Astrocyte (in vitro differentiated cells and primary cell): ENCODE measurements at regions not wholly inside any gene's neighbourhood (a gene's known extent, or its start where the extent isn't known, plus 50 kb on each side); places are given as distances from the start of the nearest gene placed in this dataset.

Experiments used
- DNase-seq: peaks from one replicate; pipeline ENCODE4 v3.0.0-alpha.2; 2010; ENCODE audit warnings: low read depth
- FAIRE-seq: peaks from 2 replicates; lab custom pipeline; 2011; peaks lifted over from hg19 to GRCh38; lab: Jason Lieb, UNC
- H2AFZ ChIP-seq: 2 replicates; pipeline ENCODE4 v1.6.0; 2012; ENCODE audit warnings: low read depth, low read length, inconsistent platforms
- H3K27ac ChIP-seq: 2 replicates; pipeline ENCODE4 v1.5.1; 2011; ENCODE audit warnings: low read depth, low read length, inconsistent platforms
- H3K27me3 ChIP-seq: 2 replicates; pipeline ENCODE4 v1.6.0; 2011; ENCODE audit warnings: low read length, inconsistent platforms; ENCODE audit not compliant: insufficient read depth
- H3K36me3 ChIP-seq: 2 replicates; pipeline ENCODE4 v1.5.1; 2011; ENCODE audit warnings: low read length, inconsistent platforms; ENCODE audit not compliant: insufficient read depth
- H3K4me1 ChIP-seq: 2 replicates; pipeline ENCODE4 v1.5.1; 2011; ENCODE audit warnings: low read length, inconsistent platforms; ENCODE audit not compliant: insufficient read depth
- H3K4me2 ChIP-seq: 2 replicates; pipeline ENCODE4 v1.6.0; 2012; ENCODE audit warnings: low read length, inconsistent platforms
- H3K4me3 ChIP-seq: 2 replicates; pipeline ENCODE4 v1.5.1; 2011; ENCODE audit warnings: low read depth, mild to moderate bottlenecking, low read length, inconsistent platforms; ENCODE audit not compliant: insufficient read depth
- H3K79me2 ChIP-seq: 2 replicates; pipeline ENCODE4 v1.6.0; 2012; ENCODE audit warnings: mild to moderate bottlenecking, low read length, inconsistent platforms; ENCODE audit not compliant: insufficient read depth
- H3K9ac ChIP-seq: 2 replicates; pipeline ENCODE4 v1.6.0; 2012; ENCODE audit warnings: mild to moderate bottlenecking, low read length, inconsistent platforms
- H3K9me3 ChIP-seq: 2 replicates; pipeline ENCODE4 v1.5.1; 2012; ENCODE audit warnings: low read depth, mild to moderate bottlenecking, low read length, inconsistent platforms; ENCODE audit not compliant: insufficient read depth
- H4K20me1 ChIP-seq: 2 replicates; pipeline ENCODE4 v1.6.0; 2012; ENCODE audit warnings: low read length, inconsistent platforms; ENCODE audit not compliant: insufficient read depth
- H3K27ac Mint-ChIP-seq: one replicate; pipeline ENCODE4 v1.8.0; 2021; ENCODE audit warnings: mild to moderate bottlenecking, mixed read lengths; ENCODE audit not compliant: unreplicated experiment
- H3K27me3 Mint-ChIP-seq: one replicate; pipeline ENCODE4 v1.8.0; 2021; ENCODE audit warnings: low read depth, mixed read lengths; ENCODE audit not compliant: unreplicated experiment
- H3K36me3 Mint-ChIP-seq: one replicate; pipeline ENCODE4 v1.8.0; 2021; ENCODE audit warnings: low read depth, mixed read lengths; ENCODE audit not compliant: unreplicated experiment
- H3K4me1 Mint-ChIP-seq: one replicate; pipeline ENCODE4 v1.8.0; 2021; ENCODE audit warnings: low read depth, mixed read lengths; ENCODE audit not compliant: unreplicated experiment
- H3K4me3 Mint-ChIP-seq: one replicate; pipeline ENCODE4 v1.8.0; 2021; ENCODE audit warnings: mild to moderate bottlenecking, moderate library complexity, mixed read lengths; ENCODE audit not compliant: unreplicated experiment
- H3K9me3 Mint-ChIP-seq: one replicate; pipeline ENCODE4 v1.8.0; 2021; ENCODE audit warnings: mild to moderate bottlenecking, mixed read lengths; ENCODE audit not compliant: unreplicated experiment
- CTCF ChIP-seq: IDR thresholded peaks from 2 replicates; pipeline ENCODE4 v1.5.1; 2011; ENCODE audit warnings: low read depth, mild to moderate bottlenecking, inconsistent platforms, low read length, moderate library complexity; ENCODE audit not compliant: insufficient read depth
- EZH2 ChIP-seq: IDR thresholded peaks from 2 replicates; pipeline ENCODE4 v1.6.1; 2012; ENCODE audit warnings: mild to moderate bottlenecking, low read length, inconsistent platforms; ENCODE audit not compliant: insufficient read depth

GRCh38 chr2:52697690-52698089 is 1069.9 kb upstream of the CHAC2 start:
- no peaks in the 10 kb centered on the region for H3K4me1 ChIP-seq
- Mint-ChIP-seq H3K4me3 (no peak overlapping the region), H3K36me3 (no peaks in the 10 kb centered on the region), H3K4me1 (no peaks in the 10 kb centered on the region), H3K27ac (no peak overlapping the region), H3K9me3 (no peaks in the 10 kb centered on the region), H3K27me3 (no peaks in the 10 kb centered on the region)
- no peak overlapping the region for H3K4me3 ChIP-seq
- H3K27me3 ChIP-seq, result no peaks in the 10 kb centered on the region
- DNase-seq (no peak), FAIRE-seq (no peak)
- TF ChIP-seq CTCF (no peak), EZH2 (no peak)
- no peaks in the 10 kb centered on the region for H3K9me3 ChIP-seq
- no peak overlapping the region for H3K9ac ChIP-seq
- no peaks in the 10 kb centered on the region for H4K20me1 ChIP-seq
- H2AFZ ChIP-seq, result no peak overlapping the region
- H3K79me2 ChIP-seq, result no peaks in the 10 kb centered on the region
- no peak overlapping the region for H3K4me2 ChIP-seq
- no peaks in the 10 kb centered on the region for H3K36me3 ChIP-seq
- H3K27ac ChIP-seq, result no peak overlapping the region

GRCh38 chr2:52695731-52696130 is 1071.9 kb upstream of the CHAC2 start:
- TF ChIP-seq CTCF (no peak), EZH2 (no peak)
- DNase-seq, result peak; percentile 60
- H3K9me3 Mint-ChIP-seq, result no peaks in the 10 kb centered on the region
- H3K4me3 Mint-ChIP-seq, result no peak overlapping the region
- H3K4me3 ChIP-seq, result no peak overlapping the region
- H4K20me1 ChIP-seq, result no peaks in the 10 kb centered on the region
- no peaks in the 10 kb centered on the region for H3K27me3 Mint-ChIP-seq
- FAIRE-seq, result no peak
- H3K79me2 ChIP-seq, result no peaks in the 10 kb centered on the region
- H3K4me1 Mint-ChIP-seq, result no peaks in the 10 kb centered on the region
- H3K36me3 Mint-ChIP-seq, result no peaks in the 10 kb centered on the region
- no peaks in the 10 kb centered on the region for H3K9me3 ChIP-seq
- H3K27ac Mint-ChIP-seq, result no peak overlapping the region
- H3K36me3 ChIP-seq, result no peaks in the 10 kb centered on the region
- no peak overlapping the region for H3K9ac ChIP-seq
- no peaks in the 10 kb centered on the region for H3K27me3 ChIP-seq
- no peak overlapping the region for H3K27ac ChIP-seq
- no peak overlapping the region for H3K4me2 ChIP-seq
- no peaks in the 10 kb centered on the region for H3K4me1 ChIP-seq
- no peak overlapping the region for H2AFZ ChIP-seq

GRCh38 chr2:52686935-52687334 is 1080.7 kb upstream of the CHAC2 start:
- no peaks in the 10 kb centered on the region for H3K36me3 ChIP-seq
- H3K9me3 ChIP-seq, result no peaks in the 10 kb centered on the region
- no peaks in the 10 kb centered on the region for H3K79me2 ChIP-seq
- TF ChIP-seq CTCF (no peak), EZH2 (no peak)
- H3K4me1 ChIP-seq, result no peaks in the 10 kb centered on the region
- H3K4me3 ChIP-seq, result no peak overlapping the region
- DNase-seq (peak; percentile 48), FAIRE-seq (no peak)
- no peaks in the 10 kb centered on the region for H3K27me3 ChIP-seq
- no peaks in the 10 kb centered on the region for H4K20me1 ChIP-seq
- no peak overlapping the region for H2AFZ ChIP-seq
- no peak overlapping the region for H3K27ac ChIP-seq
- Mint-ChIP-seq H3K27me3 (no peaks in the 10 kb centered on the region), H3K9me3 (peaks cover 10% of the 10 kb centered on the region), H3K4me1 (no peaks in the 10 kb centered on the region), H3K27ac (no peak overlapping the region), H3K36me3 (no peaks in the 10 kb centered on the region), H3K4me3 (no peak overlapping the region)
- no peak overlapping the region for H3K9ac ChIP-seq
- no peak overlapping the region for H3K4me2 ChIP-seq
